ENCODE measurements at regions not wholly inside any gene's neighbourhood (a gene's known extent, or its start where the extent isn't known, plus 50 kb on each side); places are given as distances from the start of the nearest gene placed in this dataset.

- Mint-ChIP-seq H3K4me1 (ENCODE audit: low read depth, unreplicated experiment) (no peaks in the 10 kb centered on the region), H3K9me3 (ENCODE audit: unreplicated experiment) (peaks cover 5% of the 10 kb centered on the region), H3K4me3 (ENCODE audit: unreplicated experiment) (no peak overlapping the region), H3K36me3 (ENCODE audit: unreplicated experiment) (no peaks in the 10 kb centered on the region), H3K27me3 (ENCODE audit: unreplicated experiment) (peaks cover 2% of the 10 kb centered on the region), H3K27ac (ENCODE audit: unreplicated experiment) (no peak overlapping the region)
- no peak for TF ChIP-seq CTCF (IDR thresholded peaks at IDR 0.05; ENCODE audit: partially characterized antibody, unreplicated experiment)
- DNase-seq: no peak
These were observed 426.4 kb downstream of the ACTR3B start for GRCh38 chr7:153185936-153186335.

- no peak overlapping the region for H3K4me3 Mint-ChIP-seq (ENCODE audit: unreplicated experiment)
- no peaks in the 10 kb centered on the region for H3K36me3 Mint-ChIP-seq (ENCODE audit: unreplicated experiment)
- no peaks in the 10 kb centered on the region for H3K4me1 Mint-ChIP-seq (ENCODE audit: low read depth, unreplicated experiment)
- H3K27ac Mint-ChIP-seq (ENCODE audit: unreplicated experiment): no peak overlapping the region
- no peak for TF ChIP-seq CTCF (IDR thresholded peaks at IDR 0.05; ENCODE audit: partially characterized antibody, unreplicated experiment)
- H3K9me3 Mint-ChIP-seq (ENCODE audit: unreplicated experiment): peaks cover 2% of the 10 kb centered on the region
- H3K27me3 Mint-ChIP-seq (ENCODE audit: unreplicated experiment): peaks cover under 1% of the 10 kb centered on the region
- no peak for DNase-seq
These were observed 428.6 kb downstream of the ACTR3B start for GRCh38 chr7:153188161-153188560.

- DNase-seq: no peak
- no peak overlapping the region for H3K4me3 Mint-ChIP-seq (ENCODE audit: unreplicated experiment)
- H3K9me3 Mint-ChIP-seq (ENCODE audit: unreplicated experiment): peaks cover under 1% of the 10 kb centered on the region
- no peaks in the 10 kb centered on the region for H3K36me3 Mint-ChIP-seq (ENCODE audit: unreplicated experiment)
- H3K27ac Mint-ChIP-seq (ENCODE audit: unreplicated experiment): no peak overlapping the region
- H3K27me3 Mint-ChIP-seq (ENCODE audit: unreplicated experiment): no peaks in the 10 kb centered on the region
- no peak for TF ChIP-seq CTCF (IDR thresholded peaks at IDR 0.05; ENCODE audit: partially characterized antibody, unreplicated experiment)
- no peaks in the 10 kb centered on the region for H3K4me1 Mint-ChIP-seq (ENCODE audit: low read depth, unreplicated experiment)
These were observed 429.1 kb downstream of the ACTR3B start for GRCh38 chr7:153188630-153189029.

GRCh38 chr7:153190452-153190851 is 430.9 kb downstream of the ACTR3B start:
- Mint-ChIP-seq H3K9me3 (ENCODE audit: unreplicated experiment) (no peaks in the 10 kb centered on the region), H3K36me3 (ENCODE audit: unreplicated experiment) (no peaks in the 10 kb centered on the region), H3K4me3 (ENCODE audit: unreplicated experiment) (no peak overlapping the region), H3K27me3 (ENCODE audit: unreplicated experiment) (no peaks in the 10 kb centered on the region), H3K4me1 (ENCODE audit: low read depth, unreplicated experiment) (no peaks in the 10 kb centered on the region), H3K27ac (ENCODE audit: unreplicated experiment) (no peak overlapping the region)
- DNase-seq: no peak
- no peak for TF ChIP-seq CTCF (IDR thresholded peaks at IDR 0.05; ENCODE audit: partially characterized antibody, unreplicated experiment)

- Mint-ChIP-seq H3K27ac (ENCODE audit: unreplicated experiment) (no peak overlapping the region), H3K9me3 (ENCODE audit: unreplicated experiment) (no peaks in the 10 kb centered on the region), H3K27me3 (ENCODE audit: unreplicated experiment) (no peaks in the 10 kb centered on the region), H3K36me3 (ENCODE audit: unreplicated experiment) (no peaks in the 10 kb centered on the region), H3K4me3 (ENCODE audit: unreplicated experiment) (no peak overlapping the region), H3K4me1 (ENCODE audit: low read depth, unreplicated experiment) (no peaks in the 10 kb centered on the region)
- no peak for TF ChIP-seq CTCF (IDR thresholded peaks at IDR 0.05; ENCODE audit: partially characterized antibody, unreplicated experiment)
- DNase-seq: no peak
These were observed 431.4 kb downstream of the ACTR3B start for GRCh38 chr7:153190986-153191385.
